ENCODE measurements at regions not wholly inside any gene's neighbourhood (a gene's known extent, or its start where the extent isn't known, plus 50 kb on each side); places are given as distances from the start of the nearest gene placed in this dataset.

GRCh38 chr11:86891036-86891435 is 64.2 kb downstream of the FZD4 start:
- Histone ChIP-seq H3K27me3 (ENCODE audit: low read depth) (peaks cover 6% of the 10 kb centered on the region), H3K4me1 (no peaks in the 10 kb centered on the region), H3K4me3 (no peak overlapping the region), H3K9me3 (no peaks in the 10 kb centered on the region), H3K36me3 (replicated peaks) (no peaks in the 10 kb centered on the region)
- no peak for DNase-seq (ENCODE audit: low spot score in 2 of 2)
- in situ Hi-C loops (cut with MboI; ENCODE audit: low sequenced_read_pairs): no loop called here

GRCh38 chr11:86893235-86893634 is 62.0 kb downstream of the FZD4 start:
- peaks cover 4% of the 10 kb centered on the region for H3K27me3 ChIP-seq (ENCODE audit: low read depth)
- in situ Hi-C loops (cut with MboI; ENCODE audit: low sequenced_read_pairs): no loop called here
- no peak for DNase-seq (ENCODE audit: low spot score in 2 of 2)
- no peaks in the 10 kb centered on the region for H3K4me1 ChIP-seq
- H3K4me3 ChIP-seq: no peak overlapping the region
- H3K36me3 ChIP-seq (replicated peaks): no peaks in the 10 kb centered on the region
- no peaks in the 10 kb centered on the region for H3K9me3 ChIP-seq

All from HAP-1 (cell line).